Gastrocnemius medialis (tissue), 4 donors: ENCODE measurements at regions not wholly inside any gene's neighbourhood (a gene's known extent, or its start where the extent isn't known, plus 50 kb on each side); places are given as distances from the start of the nearest gene placed in this dataset.

ENCODE experiments used
- ATAC-seq, 2 donors: fragments of 150-250 bp; one replicate each; pipeline ENCODE4 v1.9.1; 2016
- DNase-seq, 2 donors: peaks; one replicate each; pipeline ENCODE4 v3.0.0-alpha.2; 2019
- H3K27ac ChIP-seq, 4 donors: fragments of 200-600 bp; sonication (generic); 1 replicate in 1 of 4; 2 replicates in 3 of 4; pipeline ENCODE4 v1.5.1; 2016 to 2018; ENCODE audit warnings: mild to moderate bottlenecking in 2 of 4, moderate library complexity in 1 of 4
- H3K27me3 ChIP-seq, 3 donors: fragments of 200-600 bp; sonication (generic) in 2 of 3; 1 replicate in 1 of 3; 2 replicates in 2 of 3; pipeline versions ENCODE4 v1.5.1 to v1.6.0; 2016 to 2019; ENCODE audit warnings: mild to moderate bottlenecking in 1 of 3, moderate library complexity in 1 of 3
- H3K36me3 ChIP-seq, 2 donors: fragments of 200-600 bp; sonication (generic) in 1 of 2; one replicate each; pipeline ENCODE4 v1.5.1; 2017 to 2018
- H3K4me1 ChIP-seq, 2 donors: fragments of 200-600 bp; sonication (generic) in 1 of 2; one replicate each; pipeline ENCODE4 v1.5.1; 2016 to 2017; ENCODE audit warnings: mild to moderate bottlenecking in 2 of 2
- H3K4me3 ChIP-seq, 4 donors: fragments of 200-600 bp; sonication (generic) in 3 of 4; 1 replicate in 1 of 4; 2 replicates in 3 of 4; pipeline ENCODE4 v1.5.1; 2016 to 2019; ENCODE audit warnings: mild to moderate bottlenecking in 2 of 4
- H3K9me3 ChIP-seq, 3 donors: fragments of 200-600 bp; sonication (generic) in 2 of 3; 1 replicate in 1 of 3; 2 replicates in 2 of 3; pipeline ENCODE4 v1.5.1; 2016 to 2019
- POLR2A ChIP-seq, 2 donors: fragments of 450-650 bp; IDR thresholded peaks; one replicate each; pipeline ENCODE4 v1.6.1; 2017; ENCODE audit warnings: antibody characterized with exemption in 2 of 2, mild to moderate bottlenecking in 2 of 2, moderate library complexity in 2 of 2
- in situ Hi-C, 4 donors: fragments of 200-750 bp; cut with MboI; loops; one replicate each; pipeline versions ENCODE4 v1.15.0 to v1.8.0; 2017; ENCODE audit warnings: low sequenced_read_pairs in 4 of 4
- intact Hi-C: fragments of 100-400 bp; cut with DNase I; formaldehyde crosslinking; loops from one replicate; pipeline ENCODE4 v1.15.1; 2023; ENCODE audit warnings: low total_unique reads
- TF ChIP-seq, protein P1 (sequence below), 5 experiments: fragments of 450-650 bp in 3 of 5; fragments of 200-600 bp in 2 of 5; sonication (generic) in 2 of 5; IDR thresholded peaks in 4 of 5; conservative IDR thresholded peaks in 1 of 5; 1 replicate in 4 of 5; 2 replicates in 1 of 5; pipeline ENCODE4 v1.5.1; 2016 to 2019; ENCODE audit warnings: antibody characterized with exemption in 5 of 5, mild to moderate bottlenecking in 3 of 5, moderate library complexity in 3 of 5

DNA sequence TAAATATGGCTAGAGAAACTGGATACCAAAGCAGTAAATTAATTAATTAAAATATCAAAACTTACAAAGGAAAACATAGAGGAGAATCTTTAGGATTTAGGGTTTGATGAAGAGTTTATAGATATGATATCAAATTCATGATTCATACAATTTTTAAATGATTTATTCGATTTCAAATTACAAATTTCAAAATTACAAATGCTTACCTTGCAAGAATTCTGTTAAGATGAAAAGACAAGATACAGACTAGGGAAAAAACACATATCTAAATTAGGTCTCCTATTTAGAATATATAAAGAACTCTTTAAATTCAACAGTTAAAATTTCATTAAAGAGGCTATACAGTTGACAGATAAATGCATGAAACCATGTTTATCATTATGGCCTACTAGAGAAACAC, 930.7 kb downstream of the ZPLD1 start:
- Histone ChIP-seq H3K9me3 (no peaks in the 10 kb centered on the region), H3K4me3 (no peak overlapping the region), H3K27me3 (no peaks in the 10 kb centered on the region), H3K36me3 (no peaks in the 10 kb centered on the region), H3K4me1 (no peaks in the 10 kb centered on the region), H3K27ac (no peak overlapping the region)
- ATAC-seq, result no peak
- no peak for DNase-seq
- intact Hi-C loops (no loop called here), in situ Hi-C loops (no loop called here)
- TF ChIP-seq POLR2A (IDR thresholded peaks at IDR 0.05), result no peak
- TF ChIP-seq, protein P1, sequence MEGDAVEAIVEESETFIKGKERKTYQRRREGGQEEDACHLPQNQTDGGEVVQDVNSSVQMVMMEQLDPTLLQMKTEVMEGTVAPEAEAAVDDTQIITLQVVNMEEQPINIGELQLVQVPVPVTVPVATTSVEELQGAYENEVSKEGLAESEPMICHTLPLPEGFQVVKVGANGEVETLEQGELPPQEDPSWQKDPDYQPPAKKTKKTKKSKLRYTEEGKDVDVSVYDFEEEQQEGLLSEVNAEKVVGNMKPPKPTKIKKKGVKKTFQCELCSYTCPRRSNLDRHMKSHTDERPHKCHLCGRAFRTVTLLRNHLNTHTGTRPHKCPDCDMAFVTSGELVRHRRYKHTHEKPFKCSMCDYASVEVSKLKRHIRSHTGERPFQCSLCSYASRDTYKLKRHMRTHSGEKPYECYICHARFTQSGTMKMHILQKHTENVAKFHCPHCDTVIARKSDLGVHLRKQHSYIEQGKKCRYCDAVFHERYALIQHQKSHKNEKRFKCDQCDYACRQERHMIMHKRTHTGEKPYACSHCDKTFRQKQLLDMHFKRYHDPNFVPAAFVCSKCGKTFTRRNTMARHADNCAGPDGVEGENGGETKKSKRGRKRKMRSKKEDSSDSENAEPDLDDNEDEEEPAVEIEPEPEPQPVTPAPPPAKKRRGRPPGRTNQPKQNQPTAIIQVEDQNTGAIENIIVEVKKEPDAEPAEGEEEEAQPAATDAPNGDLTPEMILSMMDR (IDR thresholded peaks at IDR 0.05 in 4 of 5, conservative IDR thresholded peaks at IDR 0.05 in 1 of 5), result no peak

- no peak for TF ChIP-seq POLR2A (IDR thresholded peaks at IDR 0.05)
- TF ChIP-seq, protein P1 (IDR thresholded peaks at IDR 0.05 in 4 of 5, conservative IDR thresholded peaks at IDR 0.05 in 1 of 5), result no peak
- no peak for DNase-seq
Measured at GRCh38 chr3:103367481-103367880, 932.7 kb downstream of the ZPLD1 start.

DNA sequence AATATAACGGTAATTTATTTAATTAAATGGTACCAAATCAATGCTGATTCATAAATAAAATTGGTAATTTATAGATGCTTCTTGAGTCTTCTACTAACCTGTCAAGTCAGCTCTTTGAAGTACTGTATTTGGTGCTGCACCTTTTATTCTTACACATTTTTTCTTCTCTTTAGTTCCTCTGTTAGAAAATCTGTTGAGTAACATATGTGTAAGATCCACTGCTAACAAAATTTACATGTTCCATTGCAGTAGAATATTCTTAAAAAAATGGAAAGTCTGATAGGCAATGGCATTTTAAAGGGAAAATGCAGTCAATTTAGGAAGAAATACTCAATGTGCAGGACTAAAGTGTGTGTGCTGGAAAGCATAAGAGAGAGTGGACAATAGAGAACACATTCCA, 936.6 kb downstream of the ZPLD1 start:
- ATAC-seq (no peak), DNase-seq (no peak)
- Histone ChIP-seq H3K4me3 (no peak overlapping the region), H3K36me3 (no peaks in the 10 kb centered on the region), H3K4me1 (no peaks in the 10 kb centered on the region), H3K27me3 (no peaks in the 10 kb centered on the region), H3K9me3 (no peaks in the 10 kb centered on the region), H3K27ac (no peak overlapping the region)
- in situ Hi-C loops (no loop called here), intact Hi-C loops (no loop called here)
- TF ChIP-seq, protein P1 (IDR thresholded peaks at IDR 0.05 in 4 of 5, conservative IDR thresholded peaks at IDR 0.05 in 1 of 5), result no peak
- TF ChIP-seq POLR2A (IDR thresholded peaks at IDR 0.05), result no peak

More at GRCh38 chr3:103367481-103367880, 932.7 kb downstream of the ZPLD1 start:
- no peak for ATAC-seq
- H3K27me3 ChIP-seq, result no peaks in the 10 kb centered on the region
- in situ Hi-C loops (no loop called here), intact Hi-C loops (no loop called here)
- H3K4me1 ChIP-seq, result no peaks in the 10 kb centered on the region
- H3K4me3 ChIP-seq, result no peak overlapping the region
- no peak overlapping the region for H3K27ac ChIP-seq
- H3K9me3 ChIP-seq, result no peaks in the 10 kb centered on the region
- no peaks in the 10 kb centered on the region for H3K36me3 ChIP-seq

DNA sequence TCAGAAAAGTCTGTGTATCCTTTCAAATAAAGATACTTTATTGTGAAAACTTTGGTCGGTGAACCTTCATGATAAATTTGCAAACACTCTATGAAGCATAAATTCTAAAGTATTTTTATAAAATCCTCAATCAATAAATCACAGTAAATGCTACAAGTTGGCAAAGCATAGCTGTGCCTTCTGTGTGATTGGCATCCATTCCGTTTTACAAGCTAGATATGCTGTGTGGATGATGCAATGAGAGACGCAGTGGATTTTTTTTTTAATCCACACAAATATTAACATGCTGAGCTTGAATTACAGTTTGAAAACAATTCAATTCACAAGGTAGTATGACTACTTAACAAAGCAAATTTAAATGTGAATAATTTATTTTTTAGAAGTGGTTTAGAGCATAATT, 937.2 kb downstream of the ZPLD1 start:
- DNase-seq, result no peak
- TF ChIP-seq, protein P1 (IDR thresholded peaks at IDR 0.05 in 4 of 5, conservative IDR thresholded peaks at IDR 0.05 in 1 of 5), result no peak
- TF ChIP-seq POLR2A (IDR thresholded peaks at IDR 0.05), result no peak
- in situ Hi-C loops (no loop called here), intact Hi-C loops (no loop called here)
- H3K4me1 ChIP-seq, result no peaks in the 10 kb centered on the region
- no peak for ATAC-seq
- no peak overlapping the region for H3K27ac ChIP-seq
- no peaks in the 10 kb centered on the region for H3K36me3 ChIP-seq
- no peak overlapping the region for H3K4me3 ChIP-seq
- no peaks in the 10 kb centered on the region for H3K9me3 ChIP-seq
- no peaks in the 10 kb centered on the region for H3K27me3 ChIP-seq

- TF ChIP-seq, protein P1 (IDR thresholded peaks at IDR 0.05 in 4 of 5, conservative IDR thresholded peaks at IDR 0.05 in 1 of 5), result no peak
- no peak for TF ChIP-seq POLR2A (IDR thresholded peaks at IDR 0.05)
- Histone ChIP-seq H3K27ac (no peak overlapping the region), H3K36me3 (no peaks in the 10 kb centered on the region), H3K27me3 (no peaks in the 10 kb centered on the region), H3K4me1 (no peaks in the 10 kb centered on the region), H3K4me3 (no peak overlapping the region), H3K9me3 (no peaks in the 10 kb centered on the region)
- intact Hi-C loops, result no loop called here
- no peak for DNase-seq
- in situ Hi-C loops, result no loop called here
- no peak for ATAC-seq
Measured at GRCh38 chr3:103380391-103380790, 945.6 kb downstream of the ZPLD1 start.
